ENCODE measurements at regions not wholly inside any gene's neighbourhood (a gene's known extent, or its start where the extent isn't known, plus 50 kb on each side); places are given as distances from the start of the nearest gene placed in this dataset.

- Histone ChIP-seq H3K4me1 (no peaks in the 10 kb centered on the region), H3K36me3 (no peaks in the 10 kb centered on the region), H3K9me3 (no peaks in the 10 kb centered on the region), H3K4me3 (no peak overlapping the region), H3K27ac (no peak overlapping the region), H3K27me3 (no peaks in the 10 kb centered on the region)
- intact Hi-C loops (cut with DNase I; ENCODE audit: low total_unique reads), result no loop called here
- no peak for DNase-seq
- no peak for TF ChIP-seq CTCF (IDR thresholded peaks at IDR 0.05)
Observed at GRCh38 chr7:156435486-156436231, 204.9 kb upstream of the RNF32 start.

- Histone ChIP-seq H3K9me3 (peaks cover 0 to 3% (median 0%) of the 10 kb centered on the region in 3 donors), H3K27me3 (no peaks in the 10 kb centered on the region), H3K27ac (no peak overlapping the region), H3K4me1 (no peaks in the 10 kb centered on the region), H3K36me3 (no peaks in the 10 kb centered on the region), H3K4me3 (no peak overlapping the region)
- intact Hi-C loops (cut with DNase I; ENCODE audit: low total_unique reads), result no loop called here
- DNase-seq, result no peak
- TF ChIP-seq CTCF (IDR thresholded peaks at IDR 0.05), result no peak
Observed at GRCh38 chr7:156434706-156435105, 205.9 kb upstream of the RNF32 start.

- H3K4me3 ChIP-seq, result no peak overlapping the region
- intact Hi-C loops (cut with DNase I; ENCODE audit: low total_unique reads), result no loop called here
- no peaks in the 10 kb centered on the region for H3K4me1 ChIP-seq
- TF ChIP-seq CTCF (IDR thresholded peaks at IDR 0.05), result no peak
- H3K27me3 ChIP-seq, result no peaks in the 10 kb centered on the region
- no peak for DNase-seq
- peaks cover 0 to 4% (median 0%) of the 10 kb centered on the region in 3 donors for H3K9me3 ChIP-seq
- no peak overlapping the region for H3K27ac ChIP-seq
- no peaks in the 10 kb centered on the region for H3K36me3 ChIP-seq
Observed at GRCh38 chr7:156432018-156432417, 208.6 kb upstream of the RNF32 start.

GRCh38 chr7:156430109-156430508 lies 210.5 kb upstream of the RNF32 start:
- no peak overlapping the region for H3K27ac ChIP-seq

GRCh38 chr7:156429514-156429913 lies 211.1 kb upstream of the RNF32 start:
- H3K36me3 ChIP-seq, result no peaks in the 10 kb centered on the region
- intact Hi-C loops (cut with DNase I; ENCODE audit: low total_unique reads), result no loop called here
- H3K27ac ChIP-seq, result no peak overlapping the region
- H3K4me3 ChIP-seq, result no peak overlapping the region
- H3K27me3 ChIP-seq, result no peaks in the 10 kb centered on the region
- peaks cover 0 to 4% (median 0%) of the 10 kb centered on the region in 3 donors for H3K9me3 ChIP-seq
- TF ChIP-seq CTCF (IDR thresholded peaks at IDR 0.05), result no peak
- no peak for DNase-seq
- no peaks in the 10 kb centered on the region for H3K4me1 ChIP-seq

More at GRCh38 chr7:156430109-156430508, 210.5 kb upstream of the RNF32 start:
- Histone ChIP-seq H3K4me1 (no peaks in the 10 kb centered on the region), H3K9me3 (peaks cover 0 to 4% (median 0%) of the 10 kb centered on the region in 3 donors), H3K36me3 (no peaks in the 10 kb centered on the region), H3K4me3 (no peak overlapping the region), H3K27me3 (no peaks in the 10 kb centered on the region)
- intact Hi-C loops (cut with DNase I; ENCODE audit: low total_unique reads), result no loop called here
- DNase-seq, result no peak
- no peak for TF ChIP-seq CTCF (IDR thresholded peaks at IDR 0.05)
